ENCODE measurements at regions not wholly inside any gene's neighbourhood (a gene's known extent, or its start where the extent isn't known, plus 50 kb on each side); places are given as distances from the start of the nearest gene placed in this dataset.

- TF ChIP-seq, protein P1, sequence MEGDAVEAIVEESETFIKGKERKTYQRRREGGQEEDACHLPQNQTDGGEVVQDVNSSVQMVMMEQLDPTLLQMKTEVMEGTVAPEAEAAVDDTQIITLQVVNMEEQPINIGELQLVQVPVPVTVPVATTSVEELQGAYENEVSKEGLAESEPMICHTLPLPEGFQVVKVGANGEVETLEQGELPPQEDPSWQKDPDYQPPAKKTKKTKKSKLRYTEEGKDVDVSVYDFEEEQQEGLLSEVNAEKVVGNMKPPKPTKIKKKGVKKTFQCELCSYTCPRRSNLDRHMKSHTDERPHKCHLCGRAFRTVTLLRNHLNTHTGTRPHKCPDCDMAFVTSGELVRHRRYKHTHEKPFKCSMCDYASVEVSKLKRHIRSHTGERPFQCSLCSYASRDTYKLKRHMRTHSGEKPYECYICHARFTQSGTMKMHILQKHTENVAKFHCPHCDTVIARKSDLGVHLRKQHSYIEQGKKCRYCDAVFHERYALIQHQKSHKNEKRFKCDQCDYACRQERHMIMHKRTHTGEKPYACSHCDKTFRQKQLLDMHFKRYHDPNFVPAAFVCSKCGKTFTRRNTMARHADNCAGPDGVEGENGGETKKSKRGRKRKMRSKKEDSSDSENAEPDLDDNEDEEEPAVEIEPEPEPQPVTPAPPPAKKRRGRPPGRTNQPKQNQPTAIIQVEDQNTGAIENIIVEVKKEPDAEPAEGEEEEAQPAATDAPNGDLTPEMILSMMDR (IDR thresholded peaks at IDR 0.05) = no peak
- no peak for TF ChIP-seq POLR2AphosphoS5 (IDR thresholded peaks at IDR 0.05; ENCODE audit: insufficient read depth in 1 of 2, low read depth in 1 of 2)
Observed at GRCh38 chr2:234627308-234627707, 130.4 kb upstream of the ARL4C start.

Data from vagina (tissue), 2 donors.